Activated T-helper 1 cell treated with anti-CD3 and anti-CD28 coated beads, Interleukin-12 subunit alpha, Interleukin-12 subunit beta, Interleukin-2, Interleukin-4 antibody, amounts not matched to agents 30 ng/mL and 10 ng/mL and 1 ng/mL, durations not matched to agents 14 hours and 24 hours and 36 hours (primary cell): ENCODE measurements at regions not wholly inside any gene's neighbourhood (a gene's known extent, or its start where the extent isn't known, plus 50 kb on each side); places are given as distances from the start of the nearest gene placed in this dataset.
A peak's percentile ranks its signal among the peaks of the same experiment; 100 is the strongest.

Source experiments
- DNase-seq: peaks from one replicate; pipeline ENCODE4 v3.0.0; 2021; ENCODE audit warnings: low spot score
- H3K27ac Mint-ChIP-seq: one replicate; pipeline ENCODE4 v1.8.0; 2021; ENCODE audit warnings: mild to moderate bottlenecking, mixed read lengths
- H3K27me3 Mint-ChIP-seq: one replicate; pipeline ENCODE4 v1.8.0; 2022; ENCODE audit warnings: mild to moderate bottlenecking, moderate library complexity, mixed read lengths; ENCODE audit not compliant: insufficient read depth
- H3K36me3 Mint-ChIP-seq: one replicate; pipeline ENCODE4 v1.8.0; 2021; ENCODE audit warnings: low read depth, mixed read lengths
- H3K4me1 Mint-ChIP-seq: one replicate; pipeline ENCODE4 v1.8.0; 2021; ENCODE audit warnings: low read depth, mixed read lengths
- H3K4me3 Mint-ChIP-seq: one replicate; pipeline ENCODE4 v1.8.0; 2021; ENCODE audit warnings: mild to moderate bottlenecking, moderate library complexity, mixed read lengths
- H3K9me3 Mint-ChIP-seq: one replicate; pipeline ENCODE4 v1.8.0; 2021; ENCODE audit warnings: mixed read lengths
- intact Hi-C: fragments of 100-400 bp; cut with micrococcal nuclease; formaldehyde crosslinking; loops from one replicate; pipeline ENCODE4 v1.15.1; 2024

- no peak for DNase-seq
- Mint-ChIP-seq H3K27ac (no peak overlapping the region), H3K4me1 (no peaks in the 10 kb centered on the region), H3K4me3 (no peak overlapping the region), H3K36me3 (no peaks in the 10 kb centered on the region), H3K27me3 (no peaks in the 10 kb centered on the region), H3K9me3 (no peaks in the 10 kb centered on the region)
- intact Hi-C loops: no loop called here
Measured at GRCh38 chr18:72208920-72209676, 335.0 kb downstream of the CBLN2 start.

- no peak overlapping the region for H3K27ac Mint-ChIP-seq
- intact Hi-C loops: no loop called here
- no peak overlapping the region for H3K4me3 Mint-ChIP-seq
- no peaks in the 10 kb centered on the region for H3K27me3 Mint-ChIP-seq
- H3K9me3 Mint-ChIP-seq: no peaks in the 10 kb centered on the region
- no peaks in the 10 kb centered on the region for H3K4me1 Mint-ChIP-seq
- DNase-seq: no peak
- no peaks in the 10 kb centered on the region for H3K36me3 Mint-ChIP-seq
Measured at GRCh38 chr18:72207280-72207679, 336.9 kb downstream of the CBLN2 start.

GRCh38 chr18:72206814-72207213, 337.3 kb downstream of the CBLN2 start:
- H3K4me1 Mint-ChIP-seq: no peaks in the 10 kb centered on the region
- no peaks in the 10 kb centered on the region for H3K27me3 Mint-ChIP-seq
- H3K4me3 Mint-ChIP-seq: no peak overlapping the region
- intact Hi-C loops: no loop called here
- no peaks in the 10 kb centered on the region for H3K9me3 Mint-ChIP-seq
- no peak for DNase-seq
- no peak overlapping the region for H3K27ac Mint-ChIP-seq
- no peaks in the 10 kb centered on the region for H3K36me3 Mint-ChIP-seq

GRCh38 chr18:72201032-72201431, 343.1 kb downstream of the CBLN2 start:
- Mint-ChIP-seq H3K4me1 (peaks cover 10% of the 10 kb centered on the region), H3K9me3 (no peaks in the 10 kb centered on the region), H3K4me3 (no peak overlapping the region), H3K27me3 (no peaks in the 10 kb centered on the region), H3K36me3 (peaks cover 1% of the 10 kb centered on the region), H3K27ac (no peak overlapping the region)
- DNase-seq: no peak
- intact Hi-C loops: no loop called here

GRCh38 chr18:72197591-72197990, 346.6 kb downstream of the CBLN2 start:
- Mint-ChIP-seq H3K9me3 (peaks cover 4% of the 10 kb centered on the region), H3K27ac (no peak overlapping the region), H3K27me3 (no peaks in the 10 kb centered on the region), H3K4me1 (peaks cover 10% of the 10 kb centered on the region), H3K36me3 (peaks cover 1% of the 10 kb centered on the region), H3K4me3 (no peak overlapping the region)
- DNase-seq: no peak
- intact Hi-C loops: no loop called here

GRCh38 chr18:72194072-72194471, 350.1 kb downstream of the CBLN2 start:
- H3K4me3 Mint-ChIP-seq: no peak overlapping the region
- DNase-seq: no peak
- no peak overlapping the region for H3K27ac Mint-ChIP-seq
- intact Hi-C loops: no loop called here
- no peaks in the 10 kb centered on the region for H3K27me3 Mint-ChIP-seq
- H3K9me3 Mint-ChIP-seq: peaks cover 4% of the 10 kb centered on the region
- no peaks in the 10 kb centered on the region for H3K4me1 Mint-ChIP-seq
- no peaks in the 10 kb centered on the region for H3K36me3 Mint-ChIP-seq

GRCh38 chr18:72187956-72188355, 356.2 kb downstream of the CBLN2 start:
- no peak overlapping the region for H3K27ac Mint-ChIP-seq
- intact Hi-C loops: no loop called here
- H3K27me3 Mint-ChIP-seq: no peaks in the 10 kb centered on the region
- no peaks in the 10 kb centered on the region for H3K4me1 Mint-ChIP-seq
- H3K4me3 Mint-ChIP-seq: no peak overlapping the region
- no peaks in the 10 kb centered on the region for H3K36me3 Mint-ChIP-seq
- no peaks in the 10 kb centered on the region for H3K9me3 Mint-ChIP-seq
- no peak for DNase-seq

- Mint-ChIP-seq H3K9me3 (peaks cover 8% of the 10 kb centered on the region), H3K36me3 (no peaks in the 10 kb centered on the region), H3K4me3 (no peak overlapping the region), H3K27me3 (no peaks in the 10 kb centered on the region), H3K4me1 (no peaks in the 10 kb centered on the region), H3K27ac (peak overlapping the region; percentile 21)
- intact Hi-C loops: no loop called here
- no peak for DNase-seq
Measured at GRCh38 chr18:72181241-72181764, 362.8 kb downstream of the CBLN2 start.

GRCh38 chr18:72180689-72181088, 363.5 kb downstream of the CBLN2 start:
- no peak overlapping the region for H3K4me3 Mint-ChIP-seq
- no peaks in the 10 kb centered on the region for H3K27me3 Mint-ChIP-seq
- H3K27ac Mint-ChIP-seq: no peak overlapping the region
- peaks cover 13% of the 10 kb centered on the region for H3K9me3 Mint-ChIP-seq
- intact Hi-C loops: no loop called here
- no peak for DNase-seq
- H3K4me1 Mint-ChIP-seq: no peaks in the 10 kb centered on the region
- no peaks in the 10 kb centered on the region for H3K36me3 Mint-ChIP-seq

- Mint-ChIP-seq H3K4me1 (no peaks in the 10 kb centered on the region), H3K9me3 (peaks cover 12% of the 10 kb centered on the region), H3K27ac (no peak overlapping the region), H3K36me3 (no peaks in the 10 kb centered on the region), H3K27me3 (no peaks in the 10 kb centered on the region), H3K4me3 (no peak overlapping the region)
- no peak for DNase-seq
- intact Hi-C loops: no loop called here
Measured at GRCh38 chr18:72174972-72175649, 369.0 kb downstream of the CBLN2 start.

GRCh38 chr18:72171596-72171995, 372.5 kb downstream of the CBLN2 start:
- peaks cover 9% of the 10 kb centered on the region for H3K9me3 Mint-ChIP-seq
- no peak overlapping the region for H3K4me3 Mint-ChIP-seq
- no peaks in the 10 kb centered on the region for H3K36me3 Mint-ChIP-seq
- no peaks in the 10 kb centered on the region for H3K4me1 Mint-ChIP-seq
- no peak for DNase-seq
- intact Hi-C loops: no loop called here
- H3K27ac Mint-ChIP-seq: no peak overlapping the region
- H3K27me3 Mint-ChIP-seq: no peaks in the 10 kb centered on the region

GRCh38 chr18:72161691-72162090, 382.5 kb downstream of the CBLN2 start:
- intact Hi-C loops: no loop called here
- Mint-ChIP-seq H3K27ac (no peak overlapping the region), H3K4me1 (no peaks in the 10 kb centered on the region), H3K4me3 (no peak overlapping the region), H3K27me3 (no peaks in the 10 kb centered on the region), H3K9me3 (peaks cover 2% of the 10 kb centered on the region), H3K36me3 (no peaks in the 10 kb centered on the region)
- no peak for DNase-seq
